OCI-LY7 (cell line): ENCODE measurements at regions not wholly inside any gene's neighbourhood (a gene's known extent, or its start where the extent isn't known, plus 50 kb on each side); places are given as distances from the start of the nearest gene placed in this dataset.
"Not testable (repeated sequence)": the region's sequence is repeated elsewhere in the genome, so short reads cannot be mapped to it uniquely, and the experiment has no call there.

ENCODE experiments used
- BruUV-seq: library from RNA; stranded (reverse); fragments of 400-500 nt; replicated peaks from 2 replicates; lab custom pipeline; 2021; lab: Mats Ljungman, UMichigan
- CTCF ChIA-PET: fragments of 300-600 bp; sonication (Branson Sonifier 250); formaldehyde crosslinking; loops from one replicate; lab custom pipeline; 2022; ENCODE audit warnings: antibody characterized with exemption; ENCODE audit not compliant: unreplicated experiment; lab: Charles Lee
- POLR2A ChIA-PET: fragments of 300-600 bp; sonication (Branson Sonifier 250); formaldehyde crosslinking; loops from one replicate; lab custom pipeline; 2022; ENCODE audit warnings: antibody characterized with exemption; lab: Charles Lee
- DNase-seq: peaks from one replicate; pipeline ENCODE4 v3.0.0-alpha.2; 2015; ENCODE audit warnings: low spot score
- H2AFZ ChIP-seq: fragments of 200-600 bp; sonication (generic), shearing (Covaris generic); 2 replicates; pipeline ENCODE4 v1.6.1; 2014; ENCODE audit warnings: mild to moderate bottlenecking, antibody characterized with exemption, low read length, moderate library complexity
- H3K27ac ChIP-seq: fragments of 200-600 bp; sonication (generic); 2 replicates; pipeline ENCODE4 v1.5.1; 2014; ENCODE audit warnings: mixed run types, low read depth, mild to moderate bottlenecking, moderate library complexity, low read length, inconsistent platforms; ENCODE audit not compliant: poor library complexity, severe bottlenecking
- H3K36me3 ChIP-seq: fragments of 200-600 bp; sonication (generic); 2 replicates; pipeline ENCODE4 v1.6.1; 2014; ENCODE audit warnings: mild to moderate bottlenecking, antibody characterized with exemption, low read length, moderate library complexity, mixed read lengths; ENCODE audit not compliant: insufficient read depth
- H3K4me1 ChIP-seq: fragments of 200-600 bp; sonication (generic); 2 replicates; pipeline ENCODE4 v1.5.1; 2014; ENCODE audit warnings: mild to moderate bottlenecking, low read length; ENCODE audit not compliant: insufficient read depth, poor library complexity, severe bottlenecking
- H3K4me2 ChIP-seq: fragments of 200-600 bp; sonication (generic); 2 replicates; pipeline ENCODE4 v1.6.1; 2014; ENCODE audit warnings: mild to moderate bottlenecking, low read length
- H3K4me3 ChIP-seq: fragments of 200-600 bp; sonication (generic); 2 replicates; pipeline ENCODE4 v1.5.1; 2014; ENCODE audit warnings: mild to moderate bottlenecking, low read depth, low read length; ENCODE audit not compliant: poor library complexity, severe bottlenecking
- H3K79me2 ChIP-seq: fragments of 200-600 bp; sonication (generic); 2 replicates; pipeline ENCODE4 v1.6.1; 2016; ENCODE audit warnings: low read depth, mild to moderate bottlenecking, low read length, moderate library complexity, mixed read lengths; ENCODE audit not compliant: insufficient read depth
- H3K9me2 ChIP-seq: fragments of 200-600 bp; sonication (generic); 2 replicates; pipeline ENCODE4 v1.6.1; 2016; ENCODE audit warnings: mild to moderate bottlenecking, low read length, mixed read lengths; ENCODE audit not compliant: insufficient read depth
- H3K9me3 ChIP-seq: fragments of 200-600 bp; sonication (generic); 2 replicates; pipeline ENCODE4 v1.6.1; 2014; ENCODE audit warnings: mild to moderate bottlenecking, mixed run types, low read length, mixed read lengths
- H4K20me1 ChIP-seq: fragments of 200-600 bp; sonication (generic); 2 replicates; pipeline ENCODE4 v1.6.1; 2014; ENCODE audit warnings: mild to moderate bottlenecking, antibody characterized with exemption, low read length, moderate library complexity, mixed read lengths; ENCODE audit not compliant: insufficient read depth
- EZH2phosphoT487 ChIP-seq: fragments of 200-600 bp; sonication (generic); IDR thresholded peaks from 2 replicates; pipeline ENCODE4 v1.6.1; 2018; ENCODE audit warnings: low read depth, borderline replicate concordance, mild to moderate bottlenecking, mixed run types, antibody characterized with exemption, low read length, moderate library complexity, mixed read lengths
- intact Hi-C: fragments of 100-400 bp; cut with micrococcal nuclease; formaldehyde crosslinking; loops from one replicate; pipeline ENCODE4 v1.10.0; 2022; ENCODE audit not compliant: unreplicated experiment
- TF ChIP-seq, protein P1 (sequence below): fragments of 200-600 bp; sonication (generic); conservative IDR thresholded peaks from 2 replicates; pipeline ENCODE4 v1.5.1; 2014; ENCODE audit warnings: mild to moderate bottlenecking, antibody characterized with exemption, low read length, moderate library complexity, mixed read lengths

DNA sequence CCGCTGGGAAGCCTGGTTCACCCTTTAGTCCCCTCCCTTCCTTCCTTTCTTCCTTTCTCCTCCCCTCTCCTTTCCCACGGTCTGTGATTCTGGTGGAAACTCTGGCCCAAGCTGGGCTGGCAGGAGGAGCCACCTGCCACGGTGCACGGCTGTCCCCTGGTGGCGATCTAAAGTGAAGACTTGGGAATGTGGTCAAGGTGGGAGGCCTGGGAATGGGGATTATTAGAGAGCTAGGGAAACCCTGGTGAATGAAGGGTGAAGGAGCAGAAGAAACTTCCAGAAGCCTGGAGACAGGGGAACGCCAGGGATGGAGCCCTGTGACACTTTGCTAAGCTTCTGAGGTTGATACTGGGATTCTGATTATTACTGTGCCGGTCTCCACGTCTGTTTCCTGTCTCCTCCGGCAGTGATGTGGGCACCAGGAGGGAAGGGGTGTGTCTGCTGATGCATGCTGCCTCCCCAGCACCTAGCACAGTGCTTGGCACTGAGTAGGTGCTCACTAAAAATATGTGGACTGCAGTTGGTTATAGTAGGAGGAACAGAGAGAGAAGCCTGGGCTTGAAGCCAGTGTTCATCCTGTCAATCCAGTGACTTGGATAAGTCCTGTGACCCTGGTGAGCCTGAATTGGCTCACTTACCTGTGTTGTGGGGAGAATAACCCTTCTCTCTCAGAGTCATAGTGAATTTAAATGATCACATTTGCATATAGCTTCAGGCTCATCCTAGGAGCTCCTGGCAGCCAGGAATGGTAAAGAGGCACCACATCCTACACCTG lies 71.2 kb upstream of the NBPF3 start:
- Histone ChIP-seq H3K9me2 (no peaks in the 10 kb centered on the region), H3K4me2 (no peak overlapping the region), H3K79me2 (no peaks in the 10 kb centered on the region), H2AFZ (no peak overlapping the region), H3K36me3 (no peaks in the 10 kb centered on the region), H3K9me3 (no peaks in the 10 kb centered on the region), H3K4me3 (no peak overlapping the region), H3K27ac (no peak overlapping the region), H3K4me1 (no peaks in the 10 kb centered on the region), H4K20me1 (no peaks in the 10 kb centered on the region)
- no TSS peak for BruUV-seq
- ChIA-PET POLR2A (interaction anchor here (1.0 kb wide), 1 partner anchor 15 kb away, joined by 4 read pairs; no protein-coding TSS in a partner anchor), CTCF (interaction anchor here (0.5 to 1.7 kb wide), 3 partner anchors 114 to 549 kb away, joined by 5 to 8 read pairs (median 5); no protein-coding TSS in a partner anchor)
- peak; percentile 55 for DNase-seq
- no peak for TF ChIP-seq EZH2phosphoT487
- TF ChIP-seq, protein P1, sequence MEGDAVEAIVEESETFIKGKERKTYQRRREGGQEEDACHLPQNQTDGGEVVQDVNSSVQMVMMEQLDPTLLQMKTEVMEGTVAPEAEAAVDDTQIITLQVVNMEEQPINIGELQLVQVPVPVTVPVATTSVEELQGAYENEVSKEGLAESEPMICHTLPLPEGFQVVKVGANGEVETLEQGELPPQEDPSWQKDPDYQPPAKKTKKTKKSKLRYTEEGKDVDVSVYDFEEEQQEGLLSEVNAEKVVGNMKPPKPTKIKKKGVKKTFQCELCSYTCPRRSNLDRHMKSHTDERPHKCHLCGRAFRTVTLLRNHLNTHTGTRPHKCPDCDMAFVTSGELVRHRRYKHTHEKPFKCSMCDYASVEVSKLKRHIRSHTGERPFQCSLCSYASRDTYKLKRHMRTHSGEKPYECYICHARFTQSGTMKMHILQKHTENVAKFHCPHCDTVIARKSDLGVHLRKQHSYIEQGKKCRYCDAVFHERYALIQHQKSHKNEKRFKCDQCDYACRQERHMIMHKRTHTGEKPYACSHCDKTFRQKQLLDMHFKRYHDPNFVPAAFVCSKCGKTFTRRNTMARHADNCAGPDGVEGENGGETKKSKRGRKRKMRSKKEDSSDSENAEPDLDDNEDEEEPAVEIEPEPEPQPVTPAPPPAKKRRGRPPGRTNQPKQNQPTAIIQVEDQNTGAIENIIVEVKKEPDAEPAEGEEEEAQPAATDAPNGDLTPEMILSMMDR, result peak; percentile 99
- intact Hi-C loops, result loop anchor here (1.0 to 5.0 kb wide), 3 partner anchors 113 to 151 kb away; no protein-coding TSS in a partner anchor

DNA sequence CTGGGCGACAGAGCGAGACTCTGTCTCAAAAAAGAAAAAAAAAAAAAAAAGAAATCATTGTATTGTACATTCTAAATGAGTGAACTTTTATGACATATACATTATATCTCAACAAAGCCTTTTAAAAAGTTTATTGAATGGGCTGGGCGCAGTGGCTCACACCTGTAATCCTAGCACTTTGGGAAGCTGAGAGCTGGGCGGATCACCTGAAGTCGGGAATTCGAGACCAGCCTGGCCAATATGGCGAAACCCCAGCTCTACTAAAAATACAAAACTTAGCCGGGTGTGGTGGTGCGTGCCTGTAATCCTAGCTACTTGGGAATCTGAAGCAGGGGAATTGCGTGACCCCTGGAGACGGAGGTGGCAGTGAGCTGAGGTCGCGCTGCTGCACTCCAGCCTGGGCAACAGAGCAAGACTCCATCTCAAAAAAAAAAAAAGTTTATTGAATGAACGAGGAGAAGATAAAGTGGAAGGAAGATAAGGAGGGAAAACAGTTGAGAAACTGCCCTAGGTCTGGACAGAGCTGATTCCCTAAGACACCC lies 71.9 kb upstream of the NBPF3 start:
- H3K9me3 ChIP-seq, H3K36me3 ChIP-seq, H3K9me2 ChIP-seq, H3K4me2 ChIP-seq, H3K4me3 ChIP-seq, H4K20me1 ChIP-seq, BruUV-seq, POLR2A ChIA-PET, H3K4me1 ChIP-seq, H3K27ac ChIP-seq, H2AFZ ChIP-seq, DNase-seq, H3K79me2 ChIP-seq: not testable (repeated sequence)
- intact Hi-C loops, result loop anchor here (1.0 to 5.0 kb wide), 3 partner anchors 113 to 151 kb away; no protein-coding TSS in a partner anchor
- CTCF ChIA-PET, result interaction anchor here (1.7 kb wide), 1 partner anchor 113 kb away, joined by 8 read pairs; no protein-coding TSS in a partner anchor

DNA sequence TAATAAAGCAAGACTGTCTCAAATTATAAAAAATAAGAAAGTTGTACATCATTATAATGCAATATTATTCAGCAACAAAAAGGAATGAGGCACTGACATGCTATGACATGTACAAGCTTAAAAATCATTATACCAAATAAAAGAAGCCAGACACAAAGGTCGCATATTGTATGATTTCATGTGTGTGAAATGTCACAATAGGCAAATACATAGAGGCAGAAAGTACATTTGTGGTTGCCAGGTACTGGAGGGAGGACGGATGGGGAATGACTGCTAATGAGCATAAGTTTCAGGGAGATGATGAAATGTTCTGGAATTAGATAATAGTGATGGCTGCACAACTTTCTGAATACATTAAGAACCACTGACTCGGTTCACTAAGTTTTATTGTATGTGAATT lies 73.6 kb upstream of the NBPF3 start:
- ChIA-PET CTCF (no interaction called here), POLR2A (interaction anchor here (0.7 kb wide), 1 partner anchor 76 kb away, joined by 3 read pairs; the partner anchor contains the start of gene ECE1)
- Histone ChIP-seq H2AFZ (no peak overlapping the region), H3K4me2 (no peak overlapping the region), H3K27ac (no peak overlapping the region), H3K9me3 (no peaks in the 10 kb centered on the region), H3K4me1 (no peaks in the 10 kb centered on the region), H3K36me3 (no peaks in the 10 kb centered on the region), H3K79me2 (no peaks in the 10 kb centered on the region), H3K9me2 (no peaks in the 10 kb centered on the region), H3K4me3 (no peak overlapping the region), H4K20me1 (no peaks in the 10 kb centered on the region)
- TF ChIP-seq, protein P1, result no peak
- no peak for TF ChIP-seq EZH2phosphoT487
- no TSS peak for BruUV-seq
- intact Hi-C loops, result loop anchor here (5.0 kb wide), 1 partner anchor 149 kb away; no protein-coding TSS in a partner anchor
- DNase-seq, result no peak
